H1 (cell line): ENCODE measurements at regions not wholly inside any gene's neighbourhood (a gene's known extent, or its start where the extent isn't known, plus 50 kb on each side); places are given as distances from the start of the nearest gene placed in this dataset.

Experiments used
- CTCF ChIA-PET: fragments of 300-600 bp; sonication (Branson Sonifier 250); formaldehyde crosslinking; loops from one replicate; lab custom pipeline; 2021; ENCODE audit not compliant: partially characterized antibody; lab: Charles Lee
- POLR2A ChIA-PET: fragments of 300-600 bp; sonication (Branson Sonifier 250); formaldehyde crosslinking; loops from one replicate; lab custom pipeline; 2021; ENCODE audit warnings: inconsistent platforms; ENCODE audit not compliant: partially characterized antibody; lab: Charles Lee
- DNase-seq, 2 experiments: peaks; one replicate each; pipeline versions ENCODE4 v3.0.0 to v3.0.0-alpha.2; 2010 to 2022; ENCODE audit warnings: low spot score in 2 of 2, low read depth in 1 of 2, mixed read lengths in 1 of 2
- FAIRE-seq: peaks from 2 replicates; lab custom pipeline; 2011; peaks lifted over from hg19 to GRCh38; lab: Jason Lieb, UNC
- H2AFZ ChIP-seq: 2 replicates; pipeline ENCODE4 v1.8.1; 2012; ENCODE audit warnings: low read length, inconsistent platforms
- H2AK5ac ChIP-seq: 2 replicates; pipeline ENCODE4 v1.6.1; 2013; ENCODE audit warnings: low read depth, low read length
- H2BK120ac ChIP-seq: replicated peaks from 2 replicates; pipeline ENCODE3; 2013; ENCODE audit warnings: low read depth, low read length, inconsistent platforms
- H2BK12ac ChIP-seq: 2 replicates; pipeline ENCODE4 v1.6.1; 2013; ENCODE audit warnings: low read depth, low read length
- H2BK15ac ChIP-seq: 2 replicates; pipeline ENCODE4 v1.6.1; 2013; ENCODE audit warnings: low read length
- H2BK20ac ChIP-seq: 2 replicates; pipeline ENCODE4 v1.6.1; 2013; ENCODE audit warnings: low read length
- H2BK5ac ChIP-seq: 2 replicates; pipeline ENCODE4 v1.6.1; 2013; ENCODE audit warnings: low read depth, low read length
- H3K14ac ChIP-seq: 2 replicates; pipeline ENCODE4 v1.6.1; 2013; ENCODE audit warnings: inconsistent platforms; ENCODE audit not compliant: insufficient read length
- H3K18ac ChIP-seq: 2 replicates; pipeline ENCODE4 v1.6.1; 2013; ENCODE audit warnings: low read length; ENCODE audit errors: extremely low read depth
- H3K23ac ChIP-seq: 2 replicates; pipeline ENCODE4 v1.6.1; 2013; ENCODE audit warnings: inconsistent platforms; ENCODE audit not compliant: insufficient read length
- H3K23me2 ChIP-seq: 2 replicates; pipeline ENCODE4 v1.6.1; 2013; ENCODE audit warnings: low read depth, low read length
- H3K27ac ChIP-seq: 2 replicates; pipeline ENCODE4 v1.6.1; 2011; ENCODE audit warnings: low read depth, low read length, inconsistent platforms
- H3K27me3 ChIP-seq, 4 experiments: replicated peaks in 1 of 4; 1 replicate in 1 of 4; 2 replicates in 3 of 4; pipeline versions ENCODE4 v1.6.1 to v1.8.1; 2011 to 2013; ENCODE audit warnings: low read length in 3 of 4, mild to moderate bottlenecking in 3 of 4, inconsistent platforms in 2 of 4, mixed read lengths in 2 of 4, moderate library complexity in 1 of 4; ENCODE audit not compliant: control insufficient read depth in 3 of 4, insufficient read depth in 3 of 4; ENCODE audit errors: extremely low read depth in 1 of 4
- H3K36me3 ChIP-seq, 4 experiments: 2 replicates each; pipeline versions ENCODE4 v1.6.1 to v1.8.1; 2011 to 2013; ENCODE audit warnings: mild to moderate bottlenecking in 4 of 4, low read length in 3 of 4, moderate library complexity in 2 of 4, control low read depth in 1 of 4, inconsistent platforms in 1 of 4; ENCODE audit not compliant: insufficient read depth in 4 of 4, control insufficient read depth in 2 of 4
- H3K4ac ChIP-seq: replicated peaks from 2 replicates; pipeline ENCODE3; 2013; ENCODE audit warnings: low read length, low read depth, mixed read lengths, inconsistent platforms; ENCODE audit not compliant: insufficient read length
- H3K4me1 ChIP-seq, 4 experiments: replicated peaks in 1 of 4; 1 replicate in 1 of 4; 2 replicates in 3 of 4; pipeline versions ENCODE4 v1.6.1 to v1.8.1; 2011 to 2013; ENCODE audit warnings: low read length in 3 of 4, inconsistent platforms in 2 of 4, mixed read lengths in 1 of 4; ENCODE audit not compliant: insufficient read depth in 4 of 4, control insufficient read depth in 3 of 4
- H3K4me2 ChIP-seq, 2 experiments: 2 replicates each; pipeline versions ENCODE4 v1.6.1 to v1.8.1; 2011 to 2013; ENCODE audit warnings: low read depth in 2 of 2, low read length in 2 of 2, control low read depth in 1 of 2, inconsistent platforms in 1 of 2, mild to moderate bottlenecking in 1 of 2; ENCODE audit not compliant: insufficient read depth in 1 of 2
- H3K4me3 ChIP-seq, 4 experiments: fragments of 200-600, 300-600 bp in 1 of 4; sonication (generic), shearing (Covaris generic), sonication (Bioruptor Twin) in 1 of 4; 2 replicates each; pipeline versions ENCODE4 v1.5.1 to v1.8.1; 2011 to 2016; ENCODE audit warnings: low read length in 4 of 4, low read depth in 3 of 4, control low read depth in 2 of 4, inconsistent platforms in 2 of 4, mild to moderate bottlenecking in 2 of 4, mixed read lengths in 1 of 4, moderate library complexity in 1 of 4; ENCODE audit not compliant: insufficient read depth in 2 of 4; ENCODE audit errors: extremely low read depth in 1 of 4
- H3K56ac ChIP-seq: replicated peaks from 2 replicates; pipeline ENCODE3; 2013; ENCODE audit warnings: low read depth, mild to moderate bottlenecking, mixed read lengths, low read length, inconsistent platforms; ENCODE audit not compliant: insufficient read length
- H3K79me1 ChIP-seq: 2 replicates; pipeline ENCODE4 v1.6.1; 2013; ENCODE audit warnings: low read depth, low read length, control low read depth
- H3K79me2 ChIP-seq, 2 experiments: 2 replicates each; pipeline versions ENCODE4 v1.6.1 to v1.8.1; 2012 to 2013; ENCODE audit warnings: low read length in 2 of 2, mild to moderate bottlenecking in 2 of 2, inconsistent platforms in 1 of 2; ENCODE audit not compliant: insufficient read depth in 2 of 2, control insufficient read depth in 1 of 2
- H3K9ac ChIP-seq, 4 experiments: replicated peaks in 1 of 4; 1 replicate in 1 of 4; 2 replicates in 3 of 4; pipeline versions ENCODE4 v1.6.1 to v1.8.1; 2011 to 2013; ENCODE audit warnings: low read depth in 3 of 4, low read length in 3 of 4, control low read depth in 2 of 4, mild to moderate bottlenecking in 2 of 4, moderate library complexity in 2 of 4, inconsistent platforms in 1 of 4; ENCODE audit errors: extremely low read depth in 1 of 4
- H3K9me3 ChIP-seq, 2 experiments: 2 replicates each; pipeline versions ENCODE4 v1.6.1 to v1.8.1; 2012 to 2013; ENCODE audit warnings: mild to moderate bottlenecking in 2 of 2, moderate library complexity in 2 of 2, control low read depth in 1 of 2, inconsistent platforms in 1 of 2, low read depth in 1 of 2, low read length in 1 of 2, mixed read lengths in 1 of 2; ENCODE audit not compliant: insufficient read depth in 2 of 2
- H4K20me1 ChIP-seq, 2 experiments: replicated peaks in 1 of 2; 2 replicates each; pipeline versions ENCODE3 to v1.8.1; 2011 to 2013; ENCODE audit warnings: inconsistent platforms in 2 of 2, low read length in 2 of 2, mild to moderate bottlenecking in 1 of 2; ENCODE audit not compliant: insufficient read depth in 2 of 2, control insufficient read depth in 1 of 2
- H4K5ac ChIP-seq: 2 replicates; pipeline ENCODE4 v1.6.1; 2013; ENCODE audit warnings: low read length, low read depth, mixed read lengths, inconsistent platforms; ENCODE audit not compliant: insufficient read length
- H4K8ac ChIP-seq: 2 replicates; pipeline ENCODE4 v1.8.0; 2013; ENCODE audit warnings: mild to moderate bottlenecking, moderate library complexity, low read length, inconsistent platforms; ENCODE audit not compliant: insufficient read depth; ENCODE audit errors: extremely low read depth
- H4K91ac ChIP-seq: replicated peaks from 2 replicates; pipeline ENCODE3; 2013; ENCODE audit warnings: low read length, mixed read lengths, inconsistent platforms; ENCODE audit not compliant: insufficient read length
- CEBPB ChIP-seq: IDR thresholded peaks from 2 replicates; pipeline ENCODE4 v1.6.1; 2012; ENCODE audit warnings: low read depth, low read length
- EP300 ChIP-seq, 2 experiments: IDR thresholded peaks; 1 replicate in 1 of 2; 2 replicates in 1 of 2; pipeline ENCODE4 v1.6.1; 2011 to 2012; ENCODE audit warnings: low read depth in 2 of 2, low read length in 2 of 2, mild to moderate bottlenecking in 2 of 2, borderline replicate concordance in 1 of 2, inconsistent platforms in 1 of 2, moderate library complexity in 1 of 2
- JUN ChIP-seq: IDR thresholded peaks from 2 replicates; pipeline ENCODE4 v1.6.1; 2011; ENCODE audit warnings: low read depth, mild to moderate bottlenecking, improper control_type of control experiment, low read length
- KDM1A ChIP-seq: fragments of 200-600, 300-600 bp; sonication (generic); IDR thresholded peaks from 2 replicates; pipeline ENCODE4 v1.7.1; 2016; ENCODE audit warnings: mild to moderate bottlenecking, low read length, borderline replicate concordance
- RNF2 ChIP-seq: fragments of 200-900, 300-1000 bp; sonication (generic); IDR thresholded peaks from 2 replicates; pipeline ENCODE4 v1.7.1; 2016; ENCODE audit warnings: borderline replicate concordance, low read depth, mild to moderate bottlenecking, antibody characterized with exemption, low read length; ENCODE audit not compliant: poor library complexity, severe bottlenecking; ENCODE audit errors: missing control alignments
- TCF12 ChIP-seq: IDR thresholded peaks from 2 replicates; pipeline ENCODE4 v1.6.1; 2011; ENCODE audit warnings: low read depth, mild to moderate bottlenecking, low read length
- TEAD4 ChIP-seq: IDR thresholded peaks from 2 replicates; pipeline ENCODE4 v1.6.1; 2012; ENCODE audit warnings: low read depth, low read length, inconsistent platforms, mixed read lengths
- WGBS, 2 experiments: shearing (Covaris generic) in 1 of 2; methylation state at CpG; one replicate each; pipeline versions ENCODE4 v1.1.6 to v1.1.7; 2013 to 2015; ENCODE audit warnings: low lambda C conversion rate in 2 of 2, mixed read lengths in 2 of 2, inconsistent platforms in 1 of 2, low coverage in 1 of 2, missing lambda C conversion rate in 1 of 2; ENCODE audit not compliant: insufficient replicate concordance in 2 of 2, insufficient coverage in 1 of 2, insufficient read length in 1 of 2; ENCODE audit errors: extremely low coverage in 1 of 2, missing lambda C conversion rate in 1 of 2; 5-methylcytosine and 5-hydroxymethylcytosine counted together

GRCh38 chr7:91474074-91474473 is 209.8 kb downstream of the FZD1 start:
- Histone ChIP-seq H3K18ac (no peak overlapping the region), H2BK20ac (no peak overlapping the region), H4K5ac (no peak overlapping the region), H3K23ac (no peak overlapping the region), H3K79me2 (no peaks in the 10 kb centered on the region), H3K9ac (no peak overlapping the region), H2AK5ac (no peak overlapping the region), H4K8ac (no peak overlapping the region), H2AFZ (no peak overlapping the region), H2BK120ac (no peak overlapping the region), H3K23me2 (no peaks in the 10 kb centered on the region), H3K14ac (no peak overlapping the region), H3K9me3 (peaks cover 4 to 6% of the 10 kb centered on the region in 2 experiments; a peak in 1 of 4 replicates), H3K4me1 (no peaks in the 10 kb centered on the region), H4K20me1 (no peaks in the 10 kb centered on the region), H2BK12ac (no peak overlapping the region), H4K91ac (no peak overlapping the region), H2BK5ac (no peak overlapping the region), H3K56ac (no peak overlapping the region), H3K27me3 (no peaks in the 10 kb centered on the region), H3K79me1 (no peaks in the 10 kb centered on the region), H3K36me3 (no peaks in the 10 kb centered on the region; a peak in 1 of 8 replicates), H3K4me2 (no peak overlapping the region), H3K4ac (no peak overlapping the region), H3K27ac (no peak overlapping the region), H2BK15ac (no peak overlapping the region), H3K4me3 (no peak overlapping the region)
- ChIA-PET CTCF (interaction anchor here (1.3 kb wide), 1 partner anchor 10 kb away, joined by 5 read pairs; no protein-coding TSS in a partner anchor), POLR2A (no interaction called here)
- 50% methylated on average over 1 of the region's 1 CpG; no CpG with 5 or more reads in 1 of the 2 experiments for WGBS, 2 experiments
- DNase-seq (no peak), FAIRE-seq (no peak)
- TF ChIP-seq CEBPB (no peak), RNF2 (no peak), TCF12 (no peak), KDM1A (no peak), JUN (no peak), EP300 (IDR thresholded peaks at IDR 0.05; ENCODE audit: borderline replicate concordance in 1 of 2, low read depth in 2 of 2, low read length in 2 of 2) (no peak), TEAD4 (no peak)
